Small intestine (tissue), 7 donors: ENCODE measurements at regions not wholly inside any gene's neighbourhood (a gene's known extent, or its start where the extent isn't known, plus 50 kb on each side); places are given as distances from the start of the nearest gene placed in this dataset.

ENCODE experiments used
- DNase-seq, 2 donors: peaks; one replicate each; pipeline versions ENCODE4 v3.0.0 to v3.0.0-alpha.2; 2013
- FAIRE-seq: peaks from 2 replicates; lab custom pipeline; 2012; peaks lifted over from hg19 to GRCh38; lab: Jason Lieb, UNC
- H3K27ac ChIP-seq, 3 donors: one replicate each; pipeline ENCODE4 v1.5.1; 2013; ENCODE audit warnings: low read length in 2 of 3, mild to moderate bottlenecking in 2 of 3, control low read depth in 1 of 3, inconsistent platforms in 1 of 3, low read depth in 1 of 3, moderate library complexity in 1 of 3
- H3K27me3 ChIP-seq, 3 donors: one replicate each; pipeline ENCODE4 v1.6.1; 2013; ENCODE audit warnings: low read length in 3 of 3, inconsistent platforms in 1 of 3; ENCODE audit not compliant: control insufficient read depth in 3 of 3, insufficient read depth in 3 of 3
- H3K36me3 ChIP-seq, 3 donors: one replicate each; pipeline ENCODE4 v1.6.1; 2013; ENCODE audit warnings: low read length in 3 of 3, inconsistent platforms in 1 of 3, low read depth in 1 of 3, mild to moderate bottlenecking in 1 of 3, moderate library complexity in 1 of 3; ENCODE audit not compliant: control insufficient read depth in 3 of 3, insufficient read depth in 2 of 3
- H3K4me1 ChIP-seq, 3 donors: one replicate each; pipeline ENCODE4 v1.6.1; 2013; ENCODE audit warnings: low read length in 2 of 3, inconsistent platforms in 1 of 3, low read depth in 1 of 3, mild to moderate bottlenecking in 1 of 3, moderate library complexity in 1 of 3; ENCODE audit not compliant: control insufficient read depth in 3 of 3, insufficient read depth in 2 of 3
- H3K4me3 ChIP-seq, 3 donors: one replicate each; pipeline ENCODE4 v1.5.1; 2013; ENCODE audit warnings: low read length in 3 of 3, control low read depth in 1 of 3, inconsistent platforms in 1 of 3, low read depth in 1 of 3, mild to moderate bottlenecking in 1 of 3, moderate library complexity in 1 of 3
- H3K9me3 ChIP-seq, 2 donors: one replicate each; pipeline ENCODE4 v1.6.1; 2013; ENCODE audit warnings: low read depth in 1 of 2, low read length in 1 of 2; ENCODE audit not compliant: control insufficient read depth in 2 of 2, insufficient read depth in 1 of 2
- WGBS, 3 donors: extraction: QIAGEN DNeasy Blood & Tissue Kit; methylation state at CpG; one replicate each; pipeline ENCODE4 v1.1.7; 2013; 5-methylcytosine and 5-hydroxymethylcytosine counted together
- donor health status: healthy with polysubstance abuse.
- donor health status: control.
- donor health status: control.
- donor health status: Bipolar disorder and iron deficiency.
- donor health status: healthy.

DNA sequence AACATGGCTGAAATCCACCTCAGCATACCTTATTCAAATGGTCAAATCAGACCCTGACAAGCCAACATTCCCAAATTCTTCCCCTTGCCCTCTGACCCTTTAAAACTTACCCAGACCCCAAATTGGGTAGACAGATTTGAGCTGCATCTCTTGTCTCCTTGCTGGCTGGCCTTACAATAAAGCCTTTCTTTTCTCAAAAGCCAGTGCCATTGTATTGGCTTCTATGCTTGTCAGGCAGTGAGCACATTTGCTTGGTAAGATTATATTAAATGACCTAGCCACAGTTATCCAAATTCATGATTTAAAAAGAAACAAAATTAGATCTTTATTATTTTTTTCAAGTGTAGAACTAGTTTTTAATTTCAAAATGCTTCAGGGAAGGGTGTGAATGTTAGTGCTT lies 67.8 kb upstream of the FAM83B start:
- Histone ChIP-seq H3K4me3 (no peak overlapping the region), H3K4me1 (no peaks in the 10 kb centered on the region), H3K36me3 (no peaks in the 10 kb centered on the region), H3K9me3 (no peaks in the 10 kb centered on the region), H3K27ac (no peak overlapping the region), H3K27me3 (no peaks in the 10 kb centered on the region)
- FAIRE-seq (no peak), DNase-seq (no peak)

DNA sequence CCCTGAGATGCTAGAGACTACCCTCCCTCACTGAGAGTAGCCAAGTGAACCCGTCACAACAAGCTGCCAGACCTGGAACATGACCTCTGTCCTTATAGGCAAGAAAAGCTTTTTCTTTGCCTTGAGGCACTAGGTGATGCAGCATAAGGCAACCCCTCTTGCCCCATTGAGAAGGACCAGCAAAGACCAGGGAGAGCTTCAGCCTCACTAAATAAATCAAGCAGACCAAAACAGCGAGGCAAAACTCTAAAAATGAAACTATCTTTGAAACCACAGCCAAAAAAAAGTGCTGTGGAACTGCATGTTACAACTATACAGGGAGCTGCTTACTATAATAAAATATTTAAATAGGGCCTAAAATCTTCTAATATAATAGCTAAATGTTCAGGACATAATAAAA lies 62.6 kb upstream of the FAM83B start:
- Histone ChIP-seq H3K4me3 (no peak overlapping the region), H3K4me1 (no peaks in the 10 kb centered on the region), H3K27ac (no peak overlapping the region), H3K36me3 (no peaks in the 10 kb centered on the region), H3K27me3 (no peaks in the 10 kb centered on the region), H3K9me3 (no peaks in the 10 kb centered on the region)
- WGBS, 3 donors: 26 to 41% (median 36%) methylated on average over 2 of the region's 2 CpGs
- peak in 1 of 2 donors; percentile 13 for DNase-seq
- FAIRE-seq: no peak

GRCh38 chr6:54786154-54786553 lies 60.4 kb upstream of the FAM83B start:
- FAIRE-seq (no peak), DNase-seq (no peak)
- Histone ChIP-seq H3K27ac (no peak overlapping the region), H3K4me1 (no peaks in the 10 kb centered on the region), H3K4me3 (no peak overlapping the region), H3K36me3 (no peaks in the 10 kb centered on the region), H3K27me3 (no peaks in the 10 kb centered on the region), H3K9me3 (no peaks in the 10 kb centered on the region)
- 92 to 94% (median 93%) methylated on average over 2 of the region's 2 CpGs for WGBS, 3 donors

DNA sequence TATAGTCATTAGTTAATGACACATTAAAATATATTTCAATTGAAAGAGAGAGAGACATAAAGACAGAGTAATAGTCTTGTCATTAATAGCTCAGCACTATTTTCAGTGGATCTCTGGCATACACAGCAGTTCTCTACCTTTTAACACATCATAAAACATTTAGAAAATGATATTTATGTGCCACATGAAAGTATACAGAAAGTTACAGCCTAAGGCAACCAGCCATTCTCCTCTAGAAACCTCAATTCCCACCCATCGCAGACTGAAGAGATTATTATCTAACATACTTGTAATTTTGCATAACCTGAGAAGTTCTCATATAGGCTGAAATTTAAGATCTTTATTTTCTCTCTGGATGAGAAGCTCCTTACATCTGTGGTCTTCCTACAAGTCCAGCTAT lies 58.7 kb upstream of the FAM83B start:
- Histone ChIP-seq H3K9me3 (no peaks in the 10 kb centered on the region), H3K27ac (no peak overlapping the region), H3K4me1 (no peaks in the 10 kb centered on the region), H3K27me3 (no peaks in the 10 kb centered on the region), H3K36me3 (no peaks in the 10 kb centered on the region), H3K4me3 (no peak overlapping the region)
- FAIRE-seq: no peak
- 94 to 97% (median 95%) methylated on average over 1 of the region's 1 CpG for WGBS, 3 donors
- DNase-seq: no peak
